GM20000 (cell line): ENCODE measurements at regions not wholly inside any gene's neighbourhood (a gene's known extent, or its start where the extent isn't known, plus 50 kb on each side); places are given as distances from the start of the nearest gene placed in this dataset.

Experiments used
- DNase-seq: peaks from one replicate; pipeline ENCODE4 v3.0.0; 2012; ENCODE audit warnings: low spot score
- CTCF ChIP-seq: IDR thresholded peaks from 2 replicates; pipeline ENCODE4 v1.5.1; 2012; ENCODE audit warnings: mild to moderate bottlenecking, control low read depth; ENCODE audit errors: extremely low read depth, missing control alignments

GRCh38 chr15:91552555-91552954 lies 301.0 kb upstream of the SLCO3A1 start:
- TF ChIP-seq CTCF = no peak
- no peak for DNase-seq

- no peak for TF ChIP-seq CTCF
- no peak for DNase-seq
Measured at GRCh38 chr15:91553196-91553854, 300.2 kb upstream of the SLCO3A1 start.

- DNase-seq = no peak
- TF ChIP-seq CTCF = no peak
Measured at GRCh38 chr15:91555312-91555711, 298.2 kb upstream of the SLCO3A1 start.

GRCh38 chr15:91556926-91557325 lies 296.6 kb upstream of the SLCO3A1 start:
- TF ChIP-seq CTCF = no peak
- DNase-seq = no peak

GRCh38 chr15:91559066-91559465 lies 294.4 kb upstream of the SLCO3A1 start:
- DNase-seq = no peak

GRCh38 chr15:91561371-91562100 lies 292.0 kb upstream of the SLCO3A1 start:
- no peak for TF ChIP-seq CTCF
- DNase-seq = no peak

More at GRCh38 chr15:91559066-91559465, 294.4 kb upstream of the SLCO3A1 start:
- TF ChIP-seq CTCF = no peak

GRCh38 chr15:91562698-91563097 lies 290.8 kb upstream of the SLCO3A1 start:
- DNase-seq = no peak
- TF ChIP-seq CTCF = no peak
